AG20443 (cell line): ENCODE measurements at regions not wholly inside any gene's neighbourhood (a gene's known extent, or its start where the extent isn't known, plus 50 kb on each side); places are given as distances from the start of the nearest gene placed in this dataset.
"Not testable (repeated sequence)": the region's sequence is repeated elsewhere in the genome, so short reads cannot be mapped to it uniquely, and the experiment has no call there.

Experiments used
- DNase-seq: peaks from one replicate; pipeline ENCODE4 v3.0.0; 2012; ENCODE audit warnings: low spot score, mixed read lengths

DNA sequence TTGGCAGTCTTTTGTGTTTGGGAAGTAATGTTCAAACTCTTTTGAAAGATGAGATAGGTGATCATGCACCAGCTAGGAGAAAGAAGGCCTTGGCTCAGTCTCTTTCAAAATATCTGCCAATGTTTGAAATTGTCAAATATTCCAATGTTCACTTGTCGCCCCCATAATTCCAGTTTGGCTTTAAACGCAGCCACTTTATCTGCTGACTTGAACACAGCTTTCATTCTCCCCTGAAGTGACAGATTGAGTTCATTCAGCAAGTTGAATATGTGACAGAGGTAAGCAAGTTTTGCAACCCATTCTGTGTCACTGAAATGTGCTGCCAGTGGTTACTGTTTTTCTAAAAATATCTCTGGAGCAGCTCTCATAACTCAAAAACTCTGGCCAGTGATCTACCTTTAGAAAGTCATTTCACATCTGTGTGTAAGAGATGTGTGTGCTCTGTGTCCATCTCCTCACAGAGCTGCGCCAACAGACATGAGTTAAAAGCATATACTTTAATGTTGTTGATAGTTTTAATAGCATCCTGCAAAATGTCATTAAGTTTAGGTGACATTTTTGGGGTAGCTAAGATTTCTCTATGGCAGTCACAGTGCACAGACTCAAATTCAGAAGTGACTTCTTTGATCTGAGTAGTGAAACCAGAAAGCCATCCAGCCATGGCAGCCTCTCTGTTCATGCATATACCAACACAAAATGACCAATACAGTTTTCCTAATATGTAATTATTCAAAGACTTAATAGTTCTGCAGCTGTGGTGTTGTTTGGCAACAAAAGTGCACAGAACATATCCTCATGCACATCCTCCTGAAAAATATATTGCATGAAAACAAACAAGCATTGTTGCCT is 614.3 kb upstream of the MIS18BP1 start:
- no peak for DNase-seq

DNA sequence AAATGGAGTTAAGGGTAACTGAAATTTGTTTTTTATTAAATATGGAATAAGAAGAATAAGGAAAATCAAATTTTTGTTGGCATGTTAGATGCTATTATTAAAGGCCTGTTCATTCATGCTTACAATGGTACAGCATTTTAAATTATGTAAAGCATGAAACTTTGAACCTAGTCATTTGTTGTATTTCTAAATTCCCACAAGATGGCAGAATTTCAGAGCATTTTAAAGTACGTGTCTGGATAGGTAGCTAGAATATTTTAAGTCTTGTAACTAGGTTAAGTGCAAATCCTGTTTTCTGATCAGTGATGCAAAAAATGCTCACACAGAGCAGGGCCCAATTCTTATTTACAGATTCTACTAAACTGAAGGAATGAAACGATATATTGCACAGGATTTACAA is 585.6 kb upstream of the MIS18BP1 start:
- no peak for DNase-seq

DNA sequence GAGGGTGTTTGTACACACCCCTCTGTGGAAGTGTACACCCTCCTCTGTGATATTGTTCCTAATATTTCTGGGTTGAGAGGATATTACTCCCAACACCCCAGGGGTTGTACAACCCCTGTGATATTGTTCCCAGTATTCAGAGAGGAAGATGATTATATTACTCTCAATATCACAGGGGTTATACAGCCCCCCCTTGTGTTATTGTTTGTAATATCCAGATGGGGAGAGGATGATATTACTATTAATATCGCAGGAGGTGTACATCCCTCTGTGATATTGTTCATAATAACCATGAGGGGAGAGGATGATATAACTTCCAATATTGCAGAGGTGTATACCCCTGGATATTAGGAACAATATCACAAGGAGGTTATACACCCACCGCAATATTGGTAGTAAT is 566.1 kb upstream of the MIS18BP1 start:
- DNase-seq, result no peak

DNA sequence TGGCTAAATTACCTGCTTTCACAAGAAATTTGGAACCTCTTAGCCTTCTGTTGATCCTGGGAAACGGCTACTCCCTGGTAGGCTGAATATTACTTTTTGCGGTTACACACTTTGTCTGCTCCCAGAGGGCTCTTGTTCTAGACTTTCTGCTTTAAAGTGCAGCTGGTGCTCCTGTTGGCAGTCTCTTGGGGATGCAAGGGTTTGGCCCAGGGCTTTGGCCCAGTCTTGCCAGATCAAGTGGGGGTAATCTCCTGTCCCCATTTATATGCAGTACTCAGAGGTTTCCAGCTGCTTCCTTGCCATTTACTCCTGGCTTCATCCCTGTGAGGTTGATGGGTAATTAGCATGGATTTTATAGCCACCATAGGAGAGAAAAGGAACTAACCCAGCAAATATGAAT is 558.2 kb upstream of the MIS18BP1 start:
- no peak for DNase-seq

DNA sequence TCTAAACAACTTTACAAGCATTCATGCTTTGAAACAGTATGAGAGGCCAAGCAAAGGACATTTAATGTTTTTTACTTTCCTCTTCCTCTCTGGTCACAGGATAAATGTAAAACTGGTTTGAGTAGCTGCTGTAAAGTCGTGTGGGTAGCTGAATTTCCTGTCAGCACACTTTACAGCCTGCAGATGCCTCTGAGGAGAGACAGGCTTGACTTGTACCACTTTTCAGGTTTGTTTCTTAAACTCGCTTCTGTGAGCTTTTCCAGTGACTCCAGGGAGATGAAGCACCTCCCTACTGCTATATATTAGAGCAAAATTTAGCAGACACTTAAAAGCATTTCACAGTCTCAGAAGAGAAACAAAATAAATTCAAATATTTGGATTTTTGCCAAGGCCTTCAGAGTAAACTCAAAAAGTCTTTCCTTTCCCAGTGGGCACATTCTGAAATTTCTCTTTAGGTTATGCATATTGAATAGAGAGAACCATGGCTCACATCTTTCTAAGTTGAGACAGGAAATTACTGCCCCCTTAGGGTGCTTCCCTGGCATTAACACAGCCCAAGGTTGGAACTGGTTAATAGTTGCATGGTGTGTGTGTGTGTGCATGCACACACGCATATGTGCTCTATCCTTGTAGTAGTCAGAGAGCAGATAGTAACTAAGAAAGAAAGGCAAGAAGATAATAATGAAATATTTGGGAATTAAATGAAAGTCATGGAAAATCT is 557.3 kb upstream of the MIS18BP1 start:
- no peak for DNase-seq

DNA sequence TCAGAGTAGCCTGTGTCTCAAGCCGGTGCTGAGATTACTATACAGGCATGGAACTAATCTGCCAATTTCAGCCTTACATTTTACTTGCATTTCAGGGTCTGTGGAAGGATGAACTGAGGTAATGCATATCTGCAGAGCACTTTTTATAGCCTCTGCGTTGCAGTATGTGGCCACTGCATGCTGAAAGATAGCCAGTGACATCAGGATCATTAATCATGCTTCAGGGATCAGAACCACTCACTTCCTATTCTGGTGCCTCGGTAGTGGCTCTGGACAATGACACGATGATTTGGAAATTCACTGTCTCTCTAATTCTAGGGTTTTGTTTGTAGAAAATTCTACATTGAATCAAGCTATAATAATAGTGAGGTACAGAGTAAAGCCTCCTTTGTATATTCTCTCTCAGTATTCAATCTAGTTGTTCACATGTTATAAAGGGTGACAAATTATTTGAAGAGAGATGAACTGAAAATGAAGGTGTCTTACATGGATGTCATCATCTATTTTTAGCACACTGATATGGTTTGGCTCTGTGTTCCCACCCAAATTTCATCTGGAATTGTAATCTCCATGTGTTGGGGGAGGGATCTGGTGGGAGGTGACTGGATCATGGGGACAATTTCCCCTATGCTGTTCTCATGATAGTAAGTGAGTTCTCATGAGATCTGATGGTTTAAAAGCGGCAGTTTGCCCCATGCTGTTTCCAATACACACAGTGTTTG is 554.3 kb upstream of the MIS18BP1 start:
- DNase-seq, result no peak

DNA sequence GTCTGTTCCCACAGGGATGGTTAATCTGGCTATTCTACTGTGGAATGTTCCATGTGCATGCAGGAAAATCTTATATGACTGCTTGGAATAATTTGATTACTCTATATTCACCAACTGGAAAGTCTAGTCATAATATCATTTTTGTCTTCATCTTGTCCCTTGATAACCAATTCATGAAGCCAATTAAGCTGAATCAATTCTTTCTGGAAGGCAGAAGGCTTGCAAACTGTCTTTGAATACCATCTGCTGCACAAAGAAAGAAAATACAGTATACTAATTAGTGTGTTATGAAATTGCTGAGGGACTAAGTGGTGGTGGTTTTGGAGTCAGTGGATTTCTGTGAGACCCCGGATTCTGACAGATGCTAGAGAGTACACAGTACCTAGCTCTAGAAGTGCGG is 546.5 kb upstream of the MIS18BP1 start:
- DNase-seq, result no peak

DNA sequence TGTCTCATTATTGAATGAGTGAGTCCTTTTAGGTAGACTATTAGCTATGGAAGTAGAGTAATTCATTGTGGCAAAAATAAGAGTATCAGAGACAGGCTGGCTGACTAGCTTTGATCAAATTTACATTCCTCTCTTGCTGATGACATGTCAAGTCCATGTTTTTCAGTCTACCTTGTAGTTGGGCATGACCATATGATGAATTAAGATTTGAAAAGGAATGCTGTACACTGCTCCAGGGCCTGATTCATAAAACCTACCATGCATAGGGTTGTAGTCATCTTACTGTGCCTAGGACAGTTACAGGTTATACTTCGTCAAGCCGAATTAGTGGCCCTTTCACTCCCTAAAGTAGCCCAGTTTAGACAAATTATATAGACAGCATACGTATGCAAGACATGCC is 545.7 kb upstream of the MIS18BP1 start:
- no peak for DNase-seq

DNA sequence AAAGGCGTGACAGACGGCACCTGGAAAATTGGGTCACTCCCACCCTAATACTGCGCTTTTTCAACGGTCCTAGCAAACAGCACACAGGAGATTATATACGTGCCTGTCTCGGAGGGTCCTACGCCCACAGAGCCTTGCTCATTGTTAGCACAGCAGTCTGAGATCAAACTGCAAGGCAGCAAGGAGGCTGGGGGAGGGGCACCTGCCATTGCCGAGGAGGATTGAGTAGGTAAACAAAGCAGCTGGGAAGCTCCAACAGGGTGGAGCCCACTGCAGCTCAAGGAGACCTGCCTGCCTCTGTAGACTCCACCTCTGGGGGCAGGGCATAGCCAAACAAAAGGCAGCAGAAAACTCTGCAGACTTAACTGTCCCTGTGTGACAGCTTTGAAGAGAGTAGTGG is 543.0 kb upstream of the MIS18BP1 start:
- DNase-seq, result not testable (repeated sequence)

DNA sequence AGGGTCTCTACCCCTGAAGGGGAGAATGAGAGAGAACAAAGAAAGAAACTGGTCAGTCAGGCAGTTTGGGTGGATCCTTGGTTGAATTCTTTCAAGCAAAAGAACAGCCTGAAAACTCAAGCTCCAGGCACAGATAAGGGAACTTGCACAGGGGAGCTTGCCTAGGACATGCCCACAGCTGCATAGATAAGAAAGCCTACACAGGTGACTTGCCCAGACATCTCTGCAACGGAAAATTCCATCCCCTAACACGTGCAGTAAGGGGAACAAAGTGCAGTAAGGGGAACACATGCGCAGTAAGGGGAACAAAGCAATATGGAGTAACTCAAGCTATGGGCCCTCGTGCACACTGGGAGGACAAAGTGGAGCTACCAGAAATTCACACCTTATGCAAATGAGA is 540.1 kb upstream of the MIS18BP1 start:
- DNase-seq, result no peak

DNA sequence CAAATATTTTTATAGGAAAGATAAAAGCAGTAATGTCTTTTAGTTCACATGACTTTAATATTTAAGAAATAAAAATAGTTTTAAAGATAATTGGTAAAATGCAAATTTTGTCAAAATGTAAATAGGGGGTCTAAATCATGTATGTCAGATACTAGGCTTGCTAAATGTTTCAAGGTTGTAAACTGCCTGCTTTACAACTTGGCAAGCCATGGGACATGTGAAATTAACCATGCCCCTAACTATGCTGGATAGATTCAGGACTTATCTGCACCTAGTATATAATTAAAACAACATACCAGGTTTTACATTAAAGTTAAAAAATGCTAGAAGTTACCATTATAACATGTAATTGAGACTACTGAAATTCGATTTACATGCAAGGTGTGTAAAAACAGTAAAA is 537.3 kb upstream of the MIS18BP1 start:
- DNase-seq, result no peak

DNA sequence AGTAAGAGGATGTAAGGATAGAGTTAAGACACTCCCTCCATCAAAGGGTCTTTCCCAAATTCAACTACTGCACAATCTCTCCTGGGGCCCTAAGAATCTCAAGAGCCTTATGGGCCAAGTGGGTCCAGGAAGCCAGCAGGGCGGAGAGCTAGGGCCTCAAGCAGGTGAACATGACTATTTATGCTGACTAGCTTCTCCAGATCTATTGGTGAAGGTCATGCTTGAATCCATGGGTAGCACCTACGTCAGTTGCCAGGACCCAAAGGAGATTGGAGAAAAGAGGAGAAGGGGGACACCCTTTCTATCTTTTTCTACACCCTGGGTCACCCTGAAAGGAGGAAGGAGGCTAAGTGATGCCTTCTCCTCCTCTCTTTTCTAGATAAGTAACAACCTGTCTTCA is 534.2 kb upstream of the MIS18BP1 start:
- DNase-seq, result no peak

DNA sequence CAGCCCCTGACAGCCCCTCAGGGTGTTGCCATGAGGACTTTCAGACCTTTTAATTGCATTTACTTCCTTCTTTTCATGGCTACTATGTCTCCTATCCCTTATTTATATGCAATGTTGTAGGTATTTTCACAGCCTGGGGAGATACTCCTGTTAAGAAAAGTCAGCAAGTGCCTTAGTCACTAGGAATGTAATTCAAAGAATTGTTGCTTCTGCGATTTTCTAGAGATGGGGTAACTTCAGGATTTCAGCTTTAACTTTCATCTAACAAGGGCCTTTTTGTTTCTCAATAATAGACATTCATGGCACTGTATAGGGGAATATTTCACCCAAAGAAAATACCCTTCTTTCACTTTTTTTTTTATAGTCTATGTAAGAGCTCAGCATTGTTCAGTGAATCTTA is 533.3 kb upstream of the MIS18BP1 start:
- no peak for DNase-seq

DNA sequence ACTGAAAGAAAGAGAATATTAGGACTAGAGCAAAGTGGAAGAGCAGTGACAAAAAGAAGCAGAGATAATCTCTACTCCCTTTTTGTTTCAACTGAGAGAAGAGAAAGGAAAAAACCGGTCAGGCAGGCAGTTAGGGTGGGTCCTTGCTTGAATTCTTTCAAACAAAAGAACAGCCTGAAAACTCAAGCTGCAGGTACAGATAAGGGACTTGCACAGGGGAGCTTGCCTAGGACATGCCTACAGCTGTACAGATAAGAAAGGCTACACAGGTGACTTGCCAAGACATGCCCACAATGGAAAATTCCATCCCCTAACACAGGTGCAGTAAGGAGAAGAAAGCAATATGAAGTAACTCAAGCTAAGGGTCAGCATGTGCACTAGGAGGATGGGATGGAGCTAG is 532.2 kb upstream of the MIS18BP1 start:
- DNase-seq, result no peak

DNA sequence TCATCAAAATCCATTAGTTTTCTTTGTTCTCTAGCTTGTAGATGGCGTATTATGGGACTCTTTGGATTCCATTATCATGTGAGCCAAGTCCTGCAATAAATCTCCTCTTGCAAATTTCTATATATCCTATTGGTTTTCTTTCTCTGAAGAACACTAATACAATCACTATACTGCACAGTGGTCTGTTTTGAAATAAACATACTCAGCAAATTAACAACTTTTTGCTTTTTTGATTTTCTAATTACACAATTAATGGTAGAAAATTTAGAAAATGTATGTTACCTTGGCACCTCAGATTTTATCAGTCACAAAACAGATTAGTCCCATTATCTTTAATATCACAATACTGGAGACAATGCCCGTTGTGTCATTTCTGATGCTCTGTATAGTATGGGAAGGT is 513.2 kb upstream of the MIS18BP1 start:
- no peak for DNase-seq

DNA sequence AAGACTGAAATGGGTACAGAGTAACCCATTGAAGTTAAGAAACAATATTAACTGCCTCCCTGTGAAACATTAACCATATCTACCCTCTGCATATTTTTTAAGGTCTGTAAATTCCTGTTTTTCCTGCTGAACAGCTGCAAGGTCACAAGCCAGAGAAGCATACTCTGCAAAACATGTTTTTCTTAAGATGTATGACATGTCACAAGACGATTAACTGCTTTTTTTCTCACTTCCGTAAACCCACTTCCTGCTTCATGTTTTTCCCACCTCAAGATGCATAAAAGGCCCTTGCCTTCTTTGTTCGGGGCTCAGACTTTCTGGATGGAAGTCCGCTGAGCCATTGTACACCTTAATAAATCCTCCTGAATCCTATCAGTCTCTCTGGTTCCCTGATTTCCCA is 504.7 kb upstream of the MIS18BP1 start:
- no peak for DNase-seq

DNA sequence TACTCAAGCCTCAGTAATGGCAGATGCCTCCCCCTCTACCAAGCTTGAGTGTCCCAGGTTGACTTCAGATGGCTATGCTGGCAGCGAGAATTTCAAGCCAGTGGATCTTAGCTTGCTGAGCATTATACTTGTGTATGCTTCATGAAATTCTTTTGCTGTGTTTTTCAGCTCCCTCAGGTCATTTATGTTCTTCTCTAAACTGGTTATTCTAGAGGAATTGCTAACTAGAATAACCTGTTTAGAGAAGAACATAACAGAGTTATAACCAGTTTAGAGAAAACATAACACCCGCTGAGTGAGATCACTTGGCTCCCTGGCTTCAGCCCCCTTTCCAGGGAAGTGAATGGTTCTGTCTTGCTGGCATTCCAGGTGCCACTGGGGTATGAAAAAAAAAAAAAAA is 503.4 kb upstream of the MIS18BP1 start:
- DNase-seq, result not testable (repeated sequence)

DNA sequence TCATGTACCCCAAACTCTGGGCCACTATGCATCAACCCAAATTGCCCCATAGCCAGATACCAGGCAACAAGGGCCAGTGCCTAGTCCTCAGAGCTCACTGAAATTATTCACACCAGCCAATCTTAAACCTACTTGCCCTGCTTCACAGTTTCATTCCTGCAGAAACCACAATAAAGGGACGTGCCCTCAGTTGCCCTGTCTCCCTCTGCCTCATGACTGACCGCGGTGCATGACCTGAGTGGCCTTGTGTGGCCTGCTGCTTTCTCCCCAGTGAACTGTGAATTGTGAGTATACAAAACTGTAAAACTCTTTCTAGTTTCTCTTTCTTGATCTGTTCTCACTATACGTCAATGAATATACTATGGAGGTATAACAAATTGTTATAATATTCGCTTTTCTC is 490.9 kb upstream of the MIS18BP1 start:
- no peak for DNase-seq

DNA sequence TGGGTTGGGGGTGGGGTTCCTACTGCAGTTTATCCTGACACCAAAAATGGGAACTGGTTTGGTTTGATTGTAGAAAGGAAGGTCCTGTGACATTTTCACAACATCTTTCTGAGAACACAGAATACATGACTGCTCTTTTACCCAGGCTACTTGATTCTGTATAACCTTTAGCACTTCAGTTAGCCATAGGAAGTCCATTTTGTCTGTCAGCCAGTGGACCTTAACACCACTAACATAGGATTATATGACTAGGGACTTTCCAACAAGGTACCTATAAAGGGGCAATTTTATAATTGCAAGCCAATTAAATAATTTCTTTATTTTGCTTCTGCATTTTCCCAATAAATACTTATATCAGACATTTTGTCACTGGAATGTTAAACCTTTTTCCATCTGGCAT is 489.2 kb upstream of the MIS18BP1 start:
- no peak for DNase-seq

DNA sequence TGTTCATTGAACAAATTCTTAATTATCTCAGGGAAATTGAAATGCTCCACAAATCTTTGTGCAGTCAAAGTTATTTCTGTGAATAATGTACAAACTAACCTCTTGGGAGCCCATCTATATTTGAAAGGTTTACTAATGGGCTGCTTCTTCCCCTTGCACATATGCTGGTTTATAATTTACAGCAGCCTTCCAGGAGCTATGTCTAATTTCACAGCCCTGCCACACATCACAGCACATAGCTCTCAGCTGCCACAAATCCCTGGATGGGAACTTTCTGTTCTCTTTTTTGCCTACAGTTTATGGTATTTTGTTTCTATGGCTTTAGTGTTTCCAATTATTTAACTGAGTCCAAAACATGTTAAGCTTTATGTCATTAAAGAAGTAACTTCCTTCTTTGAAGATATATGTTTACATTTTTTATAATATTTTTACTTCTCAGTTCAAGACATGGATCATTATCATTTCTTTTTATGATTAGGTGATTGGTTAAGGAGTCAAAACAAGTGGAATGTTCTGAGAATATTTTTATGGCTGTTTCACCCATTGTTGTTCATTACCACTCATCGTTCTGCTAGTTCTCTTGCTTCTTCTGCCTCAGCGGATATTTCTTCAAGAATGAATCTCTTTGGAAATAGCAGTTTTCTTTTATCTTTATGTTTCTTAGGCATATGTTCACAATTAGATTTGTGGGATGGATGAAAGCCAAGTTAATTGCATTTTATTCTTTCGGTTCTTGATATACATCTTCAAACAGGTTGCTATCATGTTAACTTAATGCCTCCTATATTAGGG is 475.6 kb upstream of the MIS18BP1 start:
- no peak for DNase-seq

DNA sequence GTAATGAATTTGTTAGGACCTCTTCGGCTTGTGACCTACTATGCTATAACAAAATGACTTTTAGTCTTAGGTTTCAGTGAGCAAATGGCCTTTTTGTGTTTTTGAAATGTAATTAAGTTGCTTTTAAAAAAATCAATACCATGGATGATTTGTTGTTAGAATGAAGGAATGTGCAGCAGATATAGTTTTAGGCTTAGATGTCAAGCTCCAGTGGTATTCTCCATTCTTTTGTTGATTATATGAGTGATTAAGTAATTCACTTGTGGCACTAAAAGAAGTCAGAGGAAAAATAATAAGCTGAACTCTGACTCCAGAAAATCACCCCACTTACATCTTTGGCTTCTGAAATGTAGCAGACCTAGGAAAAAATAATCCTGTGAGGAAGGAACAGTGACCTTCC is 474.1 kb upstream of the MIS18BP1 start:
- DNase-seq, result no peak

DNA sequence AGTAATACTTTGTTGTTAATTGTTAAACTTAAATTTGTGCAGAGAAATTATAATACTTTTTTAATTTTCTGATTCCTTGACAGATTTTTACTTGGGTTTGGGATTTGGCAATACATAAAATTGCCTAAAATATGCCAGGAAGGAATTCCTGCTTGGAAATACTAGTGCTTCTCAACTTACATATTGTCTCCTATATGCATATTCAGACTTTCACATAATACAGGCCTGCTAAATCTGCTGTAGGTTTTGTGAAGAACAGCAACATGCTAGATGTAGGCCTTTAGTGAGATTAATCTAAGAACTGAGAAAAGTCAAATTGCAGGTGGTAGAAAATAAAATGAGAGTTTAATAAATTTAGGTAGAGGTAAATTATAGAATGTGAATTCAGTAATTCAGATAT is 468.5 kb upstream of the MIS18BP1 start:
- no peak for DNase-seq
